OCI-LY1 (cell line): ENCODE measurements at regions not wholly inside any gene's neighbourhood (a gene's known extent, or its start where the extent isn't known, plus 50 kb on each side); places are given as distances from the start of the nearest gene placed in this dataset.

ENCODE experiments used
- H2AFZ ChIP-seq: fragments of 200-600 bp; sonication (generic), shearing (Covaris generic); 2 replicates; pipeline ENCODE4 v1.6.0; 2014; ENCODE audit warnings: antibody characterized with exemption, mild to moderate bottlenecking, low read length
- H3F3A ChIP-seq: fragments of 200-600 bp; sonication (generic), shearing (Covaris generic); 2 replicates; pipeline ENCODE4 v1.6.0; 2014; ENCODE audit warnings: mild to moderate bottlenecking, antibody characterized with exemption, low read length, moderate library complexity; ENCODE audit not compliant: insufficient read depth
- H3K27ac ChIP-seq: fragments of 200-600 bp; sonication (generic); 2 replicates; pipeline ENCODE4 v1.5.1; 2014; ENCODE audit warnings: low read length, mixed run types, mild to moderate bottlenecking, low read depth; ENCODE audit not compliant: poor library complexity, severe bottlenecking
- H3K27me3 ChIP-seq: fragments of 200-600 bp; sonication (generic); 2 replicates; pipeline ENCODE4 v1.6.0; 2014; ENCODE audit warnings: antibody characterized with exemption, mild to moderate bottlenecking, low read length, moderate library complexity; ENCODE audit not compliant: insufficient read depth
- H3K36me3 ChIP-seq: fragments of 200-600 bp; sonication (generic); 2 replicates; pipeline ENCODE4 v1.6.1; 2014; ENCODE audit warnings: mild to moderate bottlenecking, antibody characterized with exemption, low read length, moderate library complexity, mixed read lengths; ENCODE audit not compliant: insufficient read depth
- H3K4me1 ChIP-seq: fragments of 200-600 bp; sonication (generic); 2 replicates; pipeline ENCODE4 v1.5.1; 2014; ENCODE audit warnings: mild to moderate bottlenecking, low read length, moderate library complexity; ENCODE audit not compliant: insufficient read depth, severe bottlenecking
- H3K4me2 ChIP-seq: fragments of 200-600 bp; sonication (generic), shearing (Covaris generic); 2 replicates; pipeline ENCODE4 v1.6.1; 2014; ENCODE audit warnings: low read length
- H3K4me3 ChIP-seq: fragments of 200-600 bp; sonication (generic); 2 replicates; pipeline ENCODE4 v1.5.1; 2014; ENCODE audit warnings: low read length, low read depth, mild to moderate bottlenecking, mixed read lengths; ENCODE audit not compliant: poor library complexity, severe bottlenecking
- H3K79me2 ChIP-seq: fragments of 200-600 bp; shearing (Covaris generic); 2 replicates; pipeline ENCODE4 v1.6.1; 2016; ENCODE audit warnings: mixed run types, low read length, mixed read lengths; ENCODE audit not compliant: insufficient read depth
- H3K9ac ChIP-seq: fragments of 200-600 bp; sonication (generic), shearing (Covaris generic); 2 replicates; pipeline ENCODE4 v1.6.1; 2014; ENCODE audit warnings: mild to moderate bottlenecking, low read length, mixed read lengths
- H3K9me2 ChIP-seq: fragments of 200-600 bp; sonication (generic), shearing (Covaris generic); 2 replicates; pipeline ENCODE4 v1.6.1; 2014; ENCODE audit warnings: low read depth, mild to moderate bottlenecking, low read length, mixed read lengths
- H3K9me3 ChIP-seq: fragments of 200-600 bp; shearing (Covaris generic); 2 replicates; pipeline ENCODE4 v1.6.1; 2014; ENCODE audit warnings: low read length, mixed read lengths
- H4K20me1 ChIP-seq: fragments of 200-600 bp; sonication (generic), shearing (Covaris generic); 2 replicates; pipeline ENCODE4 v1.6.0; 2016; ENCODE audit warnings: mild to moderate bottlenecking, low read length; ENCODE audit not compliant: insufficient read depth
- EZH2 ChIP-seq: fragments of 200-600 bp; sonication (generic), shearing (Covaris generic); IDR thresholded peaks from 2 replicates; pipeline ENCODE4 v1.8.0; 2017; ENCODE audit warnings: borderline replicate concordance, mixed run types, mild to moderate bottlenecking, antibody characterized with exemption, low read length, moderate library complexity, mixed read lengths
- TF ChIP-seq, protein P1 (sequence below): fragments of 200-600 bp; sonication (generic), shearing (Covaris generic); IDR thresholded peaks from 2 replicates; pipeline ENCODE4 v1.5.1; 2017; ENCODE audit warnings: mild to moderate bottlenecking, antibody characterized with exemption, low read length, moderate library complexity, mixed read lengths

DNA sequence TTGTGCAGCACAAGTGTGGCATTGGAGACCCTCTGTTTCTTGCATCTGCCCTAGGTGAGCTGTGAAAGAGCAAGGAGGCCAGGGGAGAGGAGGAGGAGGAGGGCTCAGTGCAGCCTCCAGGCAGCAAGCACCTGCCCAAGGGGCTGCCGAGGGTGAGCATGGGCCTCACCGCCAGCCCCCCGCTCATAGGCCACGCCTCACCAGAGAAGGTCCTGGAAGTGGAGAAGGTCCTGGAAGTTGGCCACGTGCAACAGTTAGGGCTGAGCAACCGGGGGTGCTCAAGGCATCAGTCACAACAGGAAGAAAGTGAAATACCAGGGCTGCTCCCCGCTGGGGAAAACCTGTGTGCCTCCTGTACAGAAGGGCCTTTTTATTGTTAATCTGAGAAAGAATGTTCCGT is 168.9 kb downstream of the TEX29 start:
- peaks cover 6% of the 10 kb centered on the region; the same call in 1 of the 2 replicates for H3K9me3 ChIP-seq
- TF ChIP-seq, protein P1, sequence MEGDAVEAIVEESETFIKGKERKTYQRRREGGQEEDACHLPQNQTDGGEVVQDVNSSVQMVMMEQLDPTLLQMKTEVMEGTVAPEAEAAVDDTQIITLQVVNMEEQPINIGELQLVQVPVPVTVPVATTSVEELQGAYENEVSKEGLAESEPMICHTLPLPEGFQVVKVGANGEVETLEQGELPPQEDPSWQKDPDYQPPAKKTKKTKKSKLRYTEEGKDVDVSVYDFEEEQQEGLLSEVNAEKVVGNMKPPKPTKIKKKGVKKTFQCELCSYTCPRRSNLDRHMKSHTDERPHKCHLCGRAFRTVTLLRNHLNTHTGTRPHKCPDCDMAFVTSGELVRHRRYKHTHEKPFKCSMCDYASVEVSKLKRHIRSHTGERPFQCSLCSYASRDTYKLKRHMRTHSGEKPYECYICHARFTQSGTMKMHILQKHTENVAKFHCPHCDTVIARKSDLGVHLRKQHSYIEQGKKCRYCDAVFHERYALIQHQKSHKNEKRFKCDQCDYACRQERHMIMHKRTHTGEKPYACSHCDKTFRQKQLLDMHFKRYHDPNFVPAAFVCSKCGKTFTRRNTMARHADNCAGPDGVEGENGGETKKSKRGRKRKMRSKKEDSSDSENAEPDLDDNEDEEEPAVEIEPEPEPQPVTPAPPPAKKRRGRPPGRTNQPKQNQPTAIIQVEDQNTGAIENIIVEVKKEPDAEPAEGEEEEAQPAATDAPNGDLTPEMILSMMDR, result no peak
- TF ChIP-seq EZH2, result no peak
- H3K9me2 ChIP-seq, result no peaks in the 10 kb centered on the region

DNA sequence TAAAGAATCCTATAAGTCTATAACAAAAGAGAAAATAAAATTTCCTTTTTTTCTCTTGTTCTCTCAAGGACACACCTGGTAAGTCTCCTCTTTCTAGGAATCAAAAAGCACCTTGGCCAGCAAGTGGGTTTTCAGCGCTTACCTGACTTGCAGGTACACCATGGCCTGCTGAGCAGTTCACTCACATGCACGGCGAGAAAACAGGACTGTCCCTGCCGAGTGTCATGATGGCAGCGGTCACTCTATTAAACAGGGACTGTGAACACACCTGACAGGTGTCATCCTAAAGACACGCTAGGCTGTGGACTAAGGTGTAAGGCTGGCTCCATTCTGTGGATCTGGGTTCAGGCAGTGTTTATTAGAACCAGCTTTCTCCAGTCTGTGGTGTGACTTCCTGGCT is 170.2 kb downstream of the TEX29 start:
- Histone ChIP-seq H3K9ac (no peak overlapping the region), H3K4me1 (no peaks in the 10 kb centered on the region), H3K9me2 (no peaks in the 10 kb centered on the region), H3K4me2 (no peak overlapping the region), H3K27me3 (peaks cover 13% of the 10 kb centered on the region), H3K4me3 (no peak overlapping the region), H3K9me3 (peaks cover 6% of the 10 kb centered on the region; the same call in 1 of the 2 replicates), H4K20me1 (no peaks in the 10 kb centered on the region), H3K27ac (no peak overlapping the region), H3F3A (no peaks in the 10 kb centered on the region), H2AFZ (no peak overlapping the region), H3K79me2 (no peaks in the 10 kb centered on the region), H3K36me3 (no peaks in the 10 kb centered on the region; the same call in 1 of the 2 replicates)
- TF ChIP-seq EZH2, result no peak
- TF ChIP-seq, protein P1, result no peak

More for the DNA sequence above, 168.9 kb downstream of the TEX29 start:
- Histone ChIP-seq H2AFZ (no peak overlapping the region), H3K4me2 (no peak overlapping the region), H3K36me3 (no peaks in the 10 kb centered on the region; the same call in 1 of the 2 replicates), H4K20me1 (no peaks in the 10 kb centered on the region), H3K4me1 (no peaks in the 10 kb centered on the region), H3F3A (no peaks in the 10 kb centered on the region), H3K4me3 (no peak overlapping the region), H3K27me3 (peaks cover 13% of the 10 kb centered on the region), H3K9ac (no peak overlapping the region), H3K79me2 (no peaks in the 10 kb centered on the region), H3K27ac (no peak overlapping the region)

DNA sequence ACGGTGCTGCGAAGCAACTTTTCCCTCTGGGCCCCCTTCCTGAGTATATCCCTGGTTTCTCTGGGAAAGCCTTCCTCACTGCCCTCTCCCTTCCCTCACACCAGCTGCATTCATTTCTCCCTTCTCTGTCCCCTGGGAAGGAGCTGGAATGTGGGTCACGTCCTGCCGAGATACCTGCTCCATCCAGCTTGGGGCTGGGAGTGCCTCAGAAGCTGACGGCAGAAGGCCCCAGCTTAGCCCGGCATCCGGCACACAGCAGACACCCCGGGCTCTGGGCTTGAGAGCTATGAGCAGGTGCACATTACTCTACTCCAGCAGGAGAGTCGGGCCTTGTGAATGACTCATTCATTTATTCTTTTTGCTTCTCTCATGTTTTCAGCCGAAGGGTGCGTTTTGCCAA is 170.6 kb downstream of the TEX29 start:
- Histone ChIP-seq H3K9ac (no peak overlapping the region), H3K79me2 (no peaks in the 10 kb centered on the region), H3K4me3 (no peak overlapping the region), H3K36me3 (no peaks in the 10 kb centered on the region; the same call in 1 of the 2 replicates), H3K9me3 (peaks cover 6% of the 10 kb centered on the region; the same call in 1 of the 2 replicates), H3K27me3 (peaks cover 13% of the 10 kb centered on the region), H3K9me2 (no peaks in the 10 kb centered on the region), H2AFZ (no peak overlapping the region), H3K27ac (no peak overlapping the region), H4K20me1 (no peaks in the 10 kb centered on the region), H3K4me1 (no peaks in the 10 kb centered on the region), H3K4me2 (no peak overlapping the region), H3F3A (no peaks in the 10 kb centered on the region)
- TF ChIP-seq, protein P1, result no peak
- TF ChIP-seq EZH2, result no peak
